NOMO-1 (cell line): ENCODE measurements at regions not wholly inside any gene's neighbourhood (a gene's known extent, or its start where the extent isn't known, plus 50 kb on each side); places are given as distances from the start of the nearest gene placed in this dataset.

Experiments used
- DNase-seq, 2 experiments: peaks; one replicate each; lab custom pipeline; 2025; ENCODE audit not compliant: unreplicated experiment in 2 of 2; lab: John Stamatoyannopoulos, UW

DNA sequence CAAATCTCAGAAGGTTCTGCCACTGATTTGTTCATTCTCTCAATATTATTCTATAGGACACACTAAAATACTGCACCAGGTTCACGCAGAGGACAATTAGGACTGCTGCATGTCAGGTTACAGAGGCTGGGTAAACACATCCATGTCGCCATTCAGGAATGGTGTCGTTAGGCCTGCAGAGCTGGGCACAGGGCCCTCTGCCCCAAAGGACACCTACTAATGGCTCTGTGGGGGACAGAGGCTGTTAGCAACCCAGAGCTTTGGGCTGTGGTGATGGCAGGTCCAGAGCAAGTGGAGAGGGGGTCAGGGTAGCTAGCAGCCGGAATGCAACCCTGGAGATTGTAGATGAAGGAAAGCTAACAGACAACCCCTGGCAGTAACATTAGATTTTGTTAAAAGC, 115.9 kb downstream of the TTC32 start:
- DNase-seq = no peak

- no peak for DNase-seq
These were observed 116.3 kb downstream of the TTC32 start for GRCh38 chr2:19785447-19785846.

DNA sequence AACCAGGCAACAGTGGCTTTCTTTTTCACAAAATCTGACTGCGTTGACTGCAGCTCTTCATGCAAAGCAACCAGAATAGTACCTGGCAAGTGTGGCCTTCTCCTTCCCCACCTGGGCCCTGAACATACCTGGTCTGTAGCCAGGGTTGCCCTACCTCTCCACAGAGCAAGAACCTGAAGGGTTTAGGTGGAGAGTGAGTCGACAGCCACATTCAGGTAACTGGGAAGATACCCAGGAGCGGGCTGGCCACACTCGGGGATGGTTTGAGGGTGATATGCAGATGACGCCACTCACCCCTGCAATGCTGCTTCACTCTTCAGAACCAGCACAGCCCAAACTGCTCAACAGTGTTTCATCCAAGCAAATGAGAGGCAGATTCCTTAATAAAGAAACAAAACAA, 117.3 kb downstream of the TTC32 start:
- no peak for DNase-seq

GRCh38 chr2:19783935-19784334, 117.8 kb downstream of the TTC32 start:
- DNase-seq = no peak

GRCh38 chr2:19776941-19777514, 124.8 kb downstream of the TTC32 start:
- DNase-seq = no peak

- no peak for DNase-seq
These were observed 125.9 kb downstream of the TTC32 start for GRCh38 chr2:19775838-19776237.

- no peak for DNase-seq
These were observed 126.5 kb downstream of the TTC32 start for GRCh38 chr2:19775315-19775714.

- DNase-seq = no peak
These were observed 127.0 kb downstream of the TTC32 start for GRCh38 chr2:19774805-19775176.

DNA sequence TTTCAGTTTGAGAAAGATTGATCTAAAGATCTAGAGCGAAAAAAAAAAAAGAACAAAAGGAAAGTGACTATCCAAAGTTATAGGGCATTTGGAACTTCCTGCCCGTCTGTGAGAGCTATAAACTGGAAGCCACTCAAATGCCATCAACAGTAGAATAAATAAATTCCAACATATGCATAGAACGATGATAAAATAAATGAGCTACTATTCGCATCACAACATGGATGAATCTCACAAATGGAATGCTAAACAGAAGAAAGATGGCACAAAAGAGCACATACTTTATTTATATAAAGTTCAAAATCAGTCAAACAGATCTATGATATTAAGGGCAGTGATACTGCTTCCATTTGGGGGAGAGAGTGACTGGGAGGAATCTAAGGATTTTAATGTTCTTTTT, 128.8 kb downstream of the TTC32 start:
- DNase-seq = no peak

GRCh38 chr2:19769513-19769912, 132.3 kb downstream of the TTC32 start:
- DNase-seq = no peak

DNA sequence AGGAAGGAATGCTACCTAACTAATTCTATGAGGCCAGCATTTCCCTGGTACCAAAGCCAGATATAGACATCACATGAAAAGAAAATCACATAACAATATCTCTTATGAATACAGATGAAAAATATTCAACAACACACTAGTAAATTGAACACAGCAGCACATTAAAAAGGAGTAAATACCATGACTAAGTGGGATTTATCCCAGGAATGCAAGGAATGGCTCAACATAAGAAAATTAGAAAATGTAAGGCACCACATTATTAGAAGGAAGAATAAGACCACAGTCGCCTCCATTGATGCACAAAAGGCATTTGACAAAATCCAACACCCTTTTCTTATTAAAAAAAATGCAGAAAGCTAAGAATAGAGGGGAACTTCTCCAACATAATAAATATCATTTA, 133.9 kb downstream of the TTC32 start:
- no peak for DNase-seq

DNA sequence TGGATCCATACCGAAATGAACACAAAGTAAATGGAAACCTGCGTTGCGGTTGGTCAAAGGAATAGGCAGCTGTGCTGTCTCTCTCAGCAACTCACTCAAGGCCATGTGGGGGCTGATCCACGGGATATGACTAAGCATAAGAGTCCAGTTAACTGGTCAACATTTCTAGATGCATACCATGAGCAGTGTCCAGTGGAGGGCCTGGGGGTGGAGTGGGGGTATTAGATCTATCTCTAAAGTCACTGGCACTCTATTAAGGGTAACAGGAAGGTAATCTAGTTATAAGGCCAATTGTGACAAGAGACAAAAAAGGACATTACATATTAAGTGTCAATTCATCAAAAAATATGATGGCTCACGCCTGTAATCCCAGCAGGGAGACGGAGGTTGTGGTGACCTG, 136.8 kb downstream of the TTC32 start:
- no peak for DNase-seq

- DNase-seq = no peak
These were observed 138.1 kb downstream of the TTC32 start for GRCh38 chr2:19763731-19764130.

DNA sequence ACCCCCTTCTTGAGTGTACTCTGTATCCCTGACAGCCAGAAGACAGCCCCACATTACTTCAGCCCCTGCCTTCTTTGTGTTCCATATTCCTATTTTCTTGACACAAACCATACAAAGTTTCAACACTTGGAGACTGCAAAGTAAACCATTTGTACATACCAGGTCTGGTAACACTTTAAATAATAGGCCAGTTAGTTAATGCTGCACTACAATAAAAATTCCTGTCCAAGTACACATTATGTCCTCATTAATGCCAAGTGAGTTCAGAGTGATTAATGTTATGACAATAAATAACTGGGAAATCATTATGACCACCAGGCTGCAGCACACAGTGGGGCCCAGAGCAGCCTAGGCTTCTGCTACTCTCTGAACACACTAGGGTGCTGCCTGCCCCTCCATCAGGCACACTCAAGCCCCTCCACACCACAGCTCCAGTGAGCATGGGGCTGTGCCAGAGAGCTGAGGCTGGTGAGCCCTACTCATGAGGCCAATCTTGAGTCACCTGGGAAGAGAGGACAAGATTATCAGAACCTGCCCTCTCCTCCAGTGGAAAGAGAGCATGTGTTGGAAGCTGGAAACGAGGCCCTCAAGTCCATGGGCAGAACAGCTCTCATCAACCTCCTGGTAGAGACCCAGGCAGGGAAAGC, 138.7 kb downstream of the TTC32 start:
- DNase-seq = no peak

DNA sequence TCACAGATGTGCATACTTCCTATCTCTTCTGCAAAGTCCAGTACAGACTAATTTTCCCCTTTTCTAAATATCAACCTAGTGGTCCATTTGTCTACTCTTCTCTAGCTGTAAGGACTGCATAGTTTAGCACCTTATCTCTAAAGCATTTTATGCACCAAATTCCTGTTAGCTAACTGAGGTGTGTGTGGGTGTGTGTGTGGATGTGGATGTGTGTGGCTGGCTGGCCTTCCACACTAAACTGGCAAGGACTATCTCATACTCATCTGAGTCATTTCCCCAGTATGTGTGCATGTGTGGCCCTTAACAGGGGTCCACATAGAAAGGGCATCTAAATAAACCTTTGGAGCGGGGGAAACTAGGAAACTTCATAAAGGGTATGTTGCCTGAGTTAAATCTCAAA, 139.6 kb downstream of the TTC32 start:
- no peak for DNase-seq

DNA sequence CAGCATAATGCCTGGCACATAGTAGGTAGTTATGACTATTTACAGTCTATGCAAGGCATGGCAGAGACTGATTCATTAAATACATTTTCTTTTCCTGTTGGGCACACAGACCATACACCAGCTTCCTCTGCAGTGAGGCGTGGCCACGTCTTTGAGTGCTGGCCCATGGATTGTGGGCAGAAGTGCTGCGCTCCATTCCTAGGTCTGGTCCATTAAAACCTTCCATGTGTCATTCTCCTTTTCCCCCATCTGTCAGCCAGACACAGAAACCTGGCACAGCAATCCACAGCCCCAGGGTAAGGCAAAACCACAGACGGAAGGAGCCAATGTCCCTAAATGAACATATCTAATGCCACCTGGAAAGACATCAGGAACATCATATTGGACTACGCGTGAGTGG, 141.9 kb downstream of the TTC32 start:
- DNase-seq = no peak

DNA sequence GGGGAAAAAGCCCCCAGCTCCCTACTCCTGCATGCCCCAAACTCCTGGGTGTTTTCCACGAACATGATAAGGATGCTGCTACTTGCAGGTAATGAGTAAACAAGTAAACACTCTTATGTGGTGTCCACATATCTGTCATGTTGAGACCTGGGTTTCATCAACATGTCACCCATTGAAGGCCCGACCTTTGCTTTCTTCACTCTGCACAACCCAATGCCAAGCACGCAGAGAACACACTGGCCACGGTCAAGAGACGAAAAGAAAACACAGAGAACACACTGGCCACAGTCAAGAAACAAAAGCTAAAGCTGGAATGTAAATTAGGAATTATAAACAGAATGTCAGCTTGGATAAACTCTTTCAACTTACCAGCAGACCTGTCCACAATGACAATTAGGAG, 143.1 kb downstream of the TTC32 start:
- DNase-seq = no peak

DNA sequence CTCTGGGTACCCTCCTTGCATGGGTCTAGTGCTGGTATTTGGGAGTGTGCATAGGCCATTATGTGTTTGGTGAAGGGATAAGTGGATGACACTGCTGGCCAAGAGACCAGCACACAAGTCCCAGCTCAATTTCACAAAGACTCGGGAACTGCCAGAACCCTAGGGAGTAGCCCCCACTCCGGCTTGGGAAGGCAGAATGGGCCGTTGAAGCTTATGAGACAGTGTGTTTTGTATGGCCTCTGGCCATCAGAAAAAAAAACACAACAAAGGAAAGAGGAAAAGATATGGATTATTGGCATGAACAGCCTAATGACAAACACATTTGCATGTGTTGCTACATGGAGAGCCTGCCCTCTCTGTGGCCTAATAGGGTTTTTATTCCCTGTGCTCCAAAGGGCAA, 144.2 kb downstream of the TTC32 start:
- no peak for DNase-seq

- DNase-seq = no peak
These were observed 146.9 kb downstream of the TTC32 start for GRCh38 chr2:19754907-19755306.

DNA sequence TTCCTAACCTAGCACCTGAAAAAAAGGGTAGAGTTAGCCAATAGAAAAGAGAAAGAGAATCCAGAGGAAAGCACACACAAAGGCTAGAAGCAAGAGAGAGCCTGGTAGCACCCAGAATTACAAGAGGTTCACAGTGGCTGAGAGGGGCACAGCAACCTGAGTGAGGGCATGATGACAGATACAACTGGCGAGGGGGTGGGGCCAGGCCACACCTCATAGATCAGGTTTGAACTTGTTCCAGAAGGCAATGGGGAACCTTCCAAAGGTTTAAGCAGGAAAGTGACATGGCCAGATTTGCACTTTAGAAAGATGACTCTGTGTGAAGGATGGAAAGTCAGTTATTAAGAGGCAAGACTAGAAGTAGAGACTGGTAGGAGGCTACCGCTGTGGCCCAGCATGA, 148.0 kb downstream of the TTC32 start:
- no peak for DNase-seq

DNA sequence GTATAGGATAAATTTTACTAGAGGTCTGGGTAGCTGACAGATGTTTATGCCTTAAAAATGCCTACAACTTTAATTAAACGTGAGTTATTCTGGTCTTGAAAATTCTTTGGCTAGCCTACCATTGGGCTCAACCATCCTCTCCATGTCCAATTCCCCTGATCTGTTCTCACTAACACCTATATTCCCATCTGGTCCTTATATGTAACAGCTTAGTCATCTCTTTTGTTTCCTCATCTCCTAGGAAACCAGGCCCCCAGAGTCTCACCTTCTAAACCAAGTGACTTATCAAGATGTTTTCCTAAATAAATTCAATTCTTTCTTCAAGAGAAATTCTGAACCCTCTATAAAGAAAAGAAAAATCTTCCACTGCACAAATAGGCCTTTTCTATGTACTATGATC, 148.5 kb downstream of the TTC32 start:
- no peak for DNase-seq

DNA sequence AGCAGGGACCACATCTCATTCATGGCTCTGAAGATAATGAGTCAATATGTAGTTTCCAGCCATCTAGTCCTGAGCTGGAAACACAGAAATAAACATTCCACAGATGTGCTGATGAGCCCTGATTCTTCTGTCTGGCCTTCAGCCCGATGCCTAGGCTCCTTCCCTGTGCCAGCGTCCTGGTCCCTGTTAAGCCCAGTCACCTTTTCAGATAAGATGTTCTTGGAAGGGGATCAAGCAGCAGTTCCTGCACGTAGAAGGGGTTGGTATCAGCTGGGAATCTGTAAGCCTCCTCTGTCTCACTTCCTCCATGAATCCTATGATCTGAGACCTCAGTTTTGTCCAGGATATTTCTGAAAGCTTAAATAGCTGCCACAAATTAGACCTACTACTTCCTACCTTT, 149.3 kb downstream of the TTC32 start:
- DNase-seq = no peak

- no peak for DNase-seq
These were observed 150.2 kb downstream of the TTC32 start for GRCh38 chr2:19751631-19752030.
